Suppressor macrophage (primary cell): ENCODE measurements at regions not wholly inside any gene's neighbourhood (a gene's known extent, or its start where the extent isn't known, plus 50 kb on each side); places are given as distances from the start of the nearest gene placed in this dataset.
"Not testable (repeated sequence)": the region's sequence is repeated elsewhere in the genome, so short reads cannot be mapped to it uniquely, and the experiment has no call there.

Experiments
- DNase-seq, 4 experiments: peaks; one replicate each; pipeline ENCODE4 v3.0.0-alpha.2; 2020 to 2022

- DNase-seq, result no peak
Measured at GRCh38 chr1:157249739-157250138, 111.5 kb upstream of the ETV3 start.

- DNase-seq, result peak in 3 of 4 experiments; percentile 6 to 66 (median 58)
Measured at GRCh38 chr1:157249326-157249725, 111.1 kb upstream of the ETV3 start.

GRCh38 chr1:157247764-157248049 is 109.5 kb upstream of the ETV3 start:
- not testable (repeated sequence) for DNase-seq

GRCh38 chr1:157247005-157247763 is 109.0 kb upstream of the ETV3 start:
- DNase-seq, result no peak

GRCh38 chr1:157245823-157246222 is 107.6 kb upstream of the ETV3 start:
- no peak for DNase-seq

- no peak for DNase-seq
Measured at GRCh38 chr1:157241185-157241538, 103.0 kb upstream of the ETV3 start.

GRCh38 chr1:157240495-157241184 is 102.4 kb upstream of the ETV3 start:
- DNase-seq, result peak in 1 of 4 experiments; percentile 12

- peak; percentile 13 to 62 (median 38) for DNase-seq
Measured at GRCh38 chr1:157239936-157240335, 101.7 kb upstream of the ETV3 start.

- no peak for DNase-seq
Measured at GRCh38 chr1:157238585-157238984, 100.4 kb upstream of the ETV3 start.

- no peak for DNase-seq
Measured at GRCh38 chr1:157237981-157238380, 99.8 kb upstream of the ETV3 start.

- no peak for DNase-seq
Measured at GRCh38 chr1:157237522-157237921, 99.3 kb upstream of the ETV3 start.

- no peak for DNase-seq
Measured at GRCh38 chr1:157236072-157236471, 97.9 kb upstream of the ETV3 start.

- no peak for DNase-seq
Measured at GRCh38 chr1:157235307-157235706, 97.1 kb upstream of the ETV3 start.

- no peak for DNase-seq
Measured at GRCh38 chr1:157234705-157235273, 96.6 kb upstream of the ETV3 start.

- no peak for DNase-seq
Measured at GRCh38 chr1:157233131-157233530, 94.9 kb upstream of the ETV3 start.

- DNase-seq, result no peak
Measured at GRCh38 chr1:157231846-157232525, 93.8 kb upstream of the ETV3 start.

GRCh38 chr1:157230500-157230899 is 92.3 kb upstream of the ETV3 start:
- no peak for DNase-seq

- no peak for DNase-seq
Measured at GRCh38 chr1:157227700-157228099, 89.5 kb upstream of the ETV3 start.

- no peak for DNase-seq
Measured at GRCh38 chr1:157226739-157227138, 88.5 kb upstream of the ETV3 start.

GRCh38 chr1:157219600-157219999 is 81.4 kb upstream of the ETV3 start:
- DNase-seq, result no peak

GRCh38 chr1:157219182-157219581 is 81.0 kb upstream of the ETV3 start:
- no peak for DNase-seq

GRCh38 chr1:157218671-157219070 is 80.5 kb upstream of the ETV3 start:
- no peak for DNase-seq

GRCh38 chr1:157217486-157217885 is 79.3 kb upstream of the ETV3 start:
- no peak for DNase-seq

- no peak for DNase-seq
Measured at GRCh38 chr1:157213836-157214235, 75.6 kb upstream of the ETV3 start.
